ENCODE measurements at regions not wholly inside any gene's neighbourhood (a gene's known extent, or its start where the extent isn't known, plus 50 kb on each side); places are given as distances from the start of the nearest gene placed in this dataset.

GRCh38 chr5:86407711-86408110, 210.0 kb upstream of the COX7C start:
- TF ChIP-seq CTCF (IDR thresholded peaks at IDR 0.05) (no peak), EP300 (IDR thresholded peaks at IDR 0.05) (no peak)

Measured in upper lobe of left lung (tissue), 4 donors.